CD4-positive, alpha-beta T cell (primary cell): ENCODE measurements at regions not wholly inside any gene's neighbourhood (a gene's known extent, or its start where the extent isn't known, plus 50 kb on each side); places are given as distances from the start of the nearest gene placed in this dataset.

Experiments used
- ATAC-seq: fragments of 200-7000 bp; cut with Tn5 transposase; one replicate; pipeline ENCODE4 v1.10.0; 2022; ENCODE audit warnings: mild to moderate bottlenecking; ENCODE audit not compliant: poor library complexity
- CTCF ChIA-PET: fragments of 350-600 bp; sonication (Branson Sonifier 250); formaldehyde crosslinking; loops from one replicate; lab custom pipeline; 2021; ENCODE audit warnings: antibody characterized with exemption, inconsistent platforms; lab: Charles Lee
- POLR2A ChIA-PET: fragments of 350-600 bp; sonication (Branson Sonifier 250); formaldehyde crosslinking; loops from one replicate; lab custom pipeline; 2021; ENCODE audit warnings: antibody characterized with exemption, inconsistent platforms; lab: Charles Lee
- DNase-seq, 14 experiments: peaks; one replicate each; pipeline ENCODE4 v3.0.0-alpha.2; 2013 to 2020; ENCODE audit warnings: mixed read lengths in 2 of 14
- H3K27ac ChIP-seq, 2 donors: one replicate each; pipeline versions ENCODE4 v1.5.1 to v1.7.0; 2013; ENCODE audit warnings: low read length in 2 of 2, low read depth in 1 of 2, mild to moderate bottlenecking in 1 of 2
- H3K27me3 ChIP-seq, 2 experiments: 1 replicate in 1 of 2; 2 replicates in 1 of 2; pipeline versions ENCODE4 v1.6.1 to v1.7.0; 2013; ENCODE audit warnings: low read length in 2 of 2, control low read depth in 1 of 2, mild to moderate bottlenecking in 1 of 2, moderate library complexity in 1 of 2; ENCODE audit not compliant: insufficient read depth in 2 of 2, control insufficient read depth in 1 of 2
- H3K36me3 ChIP-seq: one replicate; pipeline ENCODE4 v1.6.1; 2013; ENCODE audit warnings: low read length, control low read depth; ENCODE audit not compliant: insufficient read depth
- H3K4me1 ChIP-seq: one replicate; pipeline ENCODE4 v1.6.1; 2013; ENCODE audit warnings: low read length, control low read depth; ENCODE audit not compliant: insufficient read depth
- H3K4me3 ChIP-seq: one replicate; pipeline ENCODE4 v1.5.1; 2013; ENCODE audit warnings: mild to moderate bottlenecking, low read length, moderate library complexity
- H3K9me3 ChIP-seq, 2 experiments: 1 replicate in 1 of 2; 2 replicates in 1 of 2; pipeline versions ENCODE4 v1.6.1 to v1.7.0; 2013; ENCODE audit warnings: low read length in 2 of 2, mild to moderate bottlenecking in 2 of 2, control low read depth in 1 of 2, moderate library complexity in 1 of 2; ENCODE audit not compliant: control insufficient read depth in 1 of 2, insufficient read depth in 1 of 2
- H3K27ac Mint-ChIP-seq: one replicate; pipeline ENCODE4 v1.8.0; 2020; ENCODE audit warnings: mixed read lengths
- H3K27me3 Mint-ChIP-seq: one replicate; pipeline ENCODE4 v1.8.0; 2021; ENCODE audit warnings: mixed read lengths
- H3K36me3 Mint-ChIP-seq: one replicate; pipeline ENCODE4 v1.8.0; 2021; ENCODE audit warnings: low read depth, mixed read lengths
- H3K4me1 Mint-ChIP-seq: one replicate; pipeline ENCODE4 v1.8.0; 2021; ENCODE audit warnings: low read depth, mixed read lengths
- H3K4me3 Mint-ChIP-seq: one replicate; pipeline ENCODE4 v1.8.0; 2020; ENCODE audit warnings: mild to moderate bottlenecking, mixed read lengths
- H3K9me3 Mint-ChIP-seq: one replicate; pipeline ENCODE4 v1.8.0; 2020; ENCODE audit warnings: mixed read lengths
- CTCF ChIP-seq: fragments of 200-600 bp; IDR thresholded peaks from one replicate; pipeline ENCODE4 v1.8.0; 2022; ENCODE audit warnings: antibody characterized with exemption, mild to moderate bottlenecking
- intact Hi-C, 2 experiments: fragments of 100-400 bp; cut with DNase I in 1 of 2; cut with micrococcal nuclease in 1 of 2; formaldehyde crosslinking; loops; one replicate each; pipeline versions ENCODE4 v1.15.1 to v1.9.0; 2023 to 2025; cut with DNase I, micrococcal nuclease

- H3K27me3 Mint-ChIP-seq = peaks cover 18% of the 10 kb centered on the region
- Histone ChIP-seq H3K9me3 (no peaks in the 10 kb centered on the region), H3K27ac (no peak overlapping the region), H3K4me3 (no peak overlapping the region), H3K36me3 (no peaks in the 10 kb centered on the region), H3K4me1 (no peaks in the 10 kb centered on the region), H3K27me3 (no peaks in the 10 kb centered on the region)
- H3K4me3 Mint-ChIP-seq = no peak overlapping the region
- no peaks in the 10 kb centered on the region for H3K36me3 Mint-ChIP-seq
- H3K4me1 Mint-ChIP-seq = no peaks in the 10 kb centered on the region
- peaks cover 8% of the 10 kb centered on the region for H3K9me3 Mint-ChIP-seq
- intact Hi-C loops = no loop called here
- ATAC-seq = no peak
- H3K27ac Mint-ChIP-seq = no peak overlapping the region
- ChIA-PET CTCF (no interaction called here), POLR2A (no interaction called here)
- TF ChIP-seq CTCF = no peak
- no peak for DNase-seq
Measured at GRCh38 chr13:97692628-97693027, 258.7 kb downstream of the RAP2A start.

DNA sequence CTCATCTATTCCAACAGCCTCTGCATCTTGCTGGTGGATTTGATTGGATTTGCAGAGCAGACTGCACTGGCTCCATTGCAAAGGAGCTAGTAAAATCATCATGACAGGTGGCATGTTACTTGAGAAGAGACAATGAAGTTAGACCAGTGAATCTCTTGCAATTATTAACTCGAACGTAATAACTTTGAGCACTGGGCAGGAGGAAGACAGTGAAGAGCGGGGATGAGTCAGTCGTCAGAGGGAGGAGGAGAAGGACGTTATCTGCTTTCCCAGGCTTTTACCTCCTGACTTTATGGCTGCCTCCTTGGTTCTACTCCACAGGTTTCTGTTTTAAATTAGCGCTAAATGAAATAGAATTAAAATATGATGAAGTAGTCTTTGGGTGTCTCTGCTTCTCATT, 257.8 kb upstream of the IPO5 start:
- H3K36me3 Mint-ChIP-seq = no peaks in the 10 kb centered on the region
- H3K27me3 Mint-ChIP-seq = peaks cover 21% of the 10 kb centered on the region
- no peak overlapping the region for H3K27ac Mint-ChIP-seq
- POLR2A ChIA-PET = no interaction called here
- H3K9me3 Mint-ChIP-seq = peaks cover 6% of the 10 kb centered on the region
- Histone ChIP-seq H3K36me3 (no peaks in the 10 kb centered on the region), H3K27ac (no peak overlapping the region), H3K4me1 (no peaks in the 10 kb centered on the region), H3K9me3 (no peaks in the 10 kb centered on the region), H3K4me3 (no peak overlapping the region), H3K27me3 (no peaks in the 10 kb centered on the region)
- intact Hi-C loops = no loop called here
- no peaks in the 10 kb centered on the region for H3K4me1 Mint-ChIP-seq
- DNase-seq (no peak), ATAC-seq (no peak)
- no peak overlapping the region for H3K4me3 Mint-ChIP-seq
- CTCF ChIA-PET = no interaction called here
- TF ChIP-seq CTCF = no peak

DNA sequence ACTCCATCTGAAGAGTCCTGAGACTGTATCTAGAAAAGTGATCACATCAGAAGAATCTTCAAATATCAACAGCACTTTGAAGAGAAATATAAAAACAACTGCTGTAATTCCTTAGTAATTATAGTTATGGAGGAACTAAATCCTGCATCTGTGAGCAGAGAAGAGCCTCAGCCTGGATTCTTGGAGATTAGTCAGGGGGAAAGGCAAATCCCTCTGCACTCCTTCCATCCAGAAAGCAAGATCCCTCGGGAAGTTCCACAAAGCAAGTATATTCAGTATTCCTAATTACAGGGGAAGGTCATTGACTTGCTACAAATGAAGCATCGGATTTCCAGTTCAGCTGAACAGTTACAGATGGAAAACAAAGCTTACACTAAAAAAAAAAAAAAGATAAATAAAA, 256.6 kb upstream of the IPO5 start:
- ChIA-PET POLR2A (no interaction called here), CTCF (no interaction called here)
- Histone ChIP-seq H3K4me1 (no peaks in the 10 kb centered on the region), H3K27ac (no peak overlapping the region), H3K27me3 (no peaks in the 10 kb centered on the region), H3K4me3 (no peak overlapping the region), H3K36me3 (no peaks in the 10 kb centered on the region), H3K9me3 (no peaks in the 10 kb centered on the region)
- Mint-ChIP-seq H3K4me3 (no peak overlapping the region), H3K36me3 (no peaks in the 10 kb centered on the region), H3K27me3 (peaks cover 24% of the 10 kb centered on the region), H3K4me1 (no peaks in the 10 kb centered on the region), H3K9me3 (peaks cover 4% of the 10 kb centered on the region), H3K27ac (no peak overlapping the region)
- ATAC-seq (no peak), DNase-seq (no peak)
- no peak for TF ChIP-seq CTCF
- intact Hi-C loops = no loop called here
